ENCODE measurements at regions not wholly inside any gene's neighbourhood (a gene's known extent, or its start where the extent isn't known, plus 50 kb on each side); places are given as distances from the start of the nearest gene placed in this dataset.

DNA sequence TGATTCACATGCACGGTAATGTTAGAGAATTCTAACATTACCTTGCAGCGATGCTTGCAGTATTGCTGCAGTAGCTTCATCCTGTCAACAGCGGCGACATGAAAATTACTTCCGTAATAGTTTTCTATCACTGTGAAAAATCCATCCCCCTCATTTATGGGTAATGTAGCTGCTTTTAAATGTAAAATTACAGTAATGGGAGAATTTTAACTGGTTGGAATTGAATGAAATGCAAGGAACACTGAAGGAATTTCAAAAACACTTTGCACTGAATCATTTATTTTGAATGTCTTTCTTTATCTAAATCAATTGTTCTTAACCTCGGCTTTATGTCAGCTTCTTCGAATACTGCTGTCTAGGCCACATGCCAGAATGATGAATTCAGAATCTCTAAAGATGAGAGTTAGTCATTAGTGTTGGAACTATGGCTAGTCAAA, 102.4 kb upstream of the HIVEP1 start:
- H3K79me1 ChIP-seq (ENCODE audit: low read depth, low read length): no peaks in the 10 kb centered on the region
- H3K4ac ChIP-seq (ENCODE audit: low read length): no peak overlapping the region

DNA sequence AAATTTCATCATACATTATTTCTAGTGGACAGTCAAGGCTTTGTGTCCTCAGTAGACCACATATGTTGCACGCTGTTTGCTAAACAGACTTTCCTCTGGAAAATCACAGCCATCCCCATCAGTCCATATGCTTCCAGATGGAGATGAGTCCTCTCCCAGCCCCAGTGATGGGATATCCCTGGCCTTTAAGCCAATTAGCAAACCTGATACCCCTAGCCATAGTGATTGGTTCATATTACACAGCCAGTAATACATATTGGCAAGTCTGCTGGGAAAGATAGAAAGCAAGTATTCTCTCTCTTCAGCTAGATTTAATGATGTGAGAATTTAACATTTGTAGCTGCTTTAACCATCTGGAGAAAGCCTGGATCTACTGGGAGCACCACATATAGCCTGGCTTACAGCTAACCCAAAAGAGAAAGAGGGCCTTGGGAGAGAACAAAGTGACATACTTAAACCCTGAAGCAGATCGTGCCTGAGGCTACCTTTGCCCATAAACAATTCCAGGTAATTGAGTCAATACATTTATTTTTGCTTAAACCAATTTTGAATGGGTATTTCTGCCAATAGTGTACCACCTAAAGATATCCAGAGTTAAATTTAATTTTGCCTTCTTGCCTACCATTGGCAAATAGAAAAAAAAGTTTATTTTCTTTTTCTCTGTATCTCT, 103.5 kb upstream of the HIVEP1 start:
- H2BK12ac ChIP-seq (ENCODE audit: low read length): no peak overlapping the region
- no peak overlapping the region for H3K18ac ChIP-seq (ENCODE audit: low read length)
- H3K4me2 ChIP-seq (ENCODE audit: insufficient read depth, low read length, poor library complexity, severe bottlenecking): no peak overlapping the region
- H2AFZ ChIP-seq (ENCODE audit: low read length): no peak overlapping the region
- H2BK5ac ChIP-seq (ENCODE audit: low read length): no peak overlapping the region
- H4K91ac ChIP-seq (ENCODE audit: low read depth, low read length, poor library complexity): no peak overlapping the region
- no peaks in the 10 kb centered on the region for H3K36me3 ChIP-seq (replicated peaks in 1 of 2; ENCODE audit: control insufficient read depth in 2 of 2, insufficient read depth in 2 of 2, low read length in 2 of 2)
- no peak overlapping the region for H2BK120ac ChIP-seq (ENCODE audit: low read depth, low read length)
- no peaks in the 10 kb centered on the region for H3K4me1 ChIP-seq (ENCODE audit: control insufficient read depth in 2 of 2, insufficient read depth in 1 of 2, low read depth in 1 of 2, low read length in 2 of 2)
- H2AK5ac ChIP-seq (ENCODE audit: low read depth, low read length): no peak overlapping the region
- DNase-seq (ENCODE audit: low spot score): no peak
- no CpG with 5 or more reads among the region's 2 CpGs for WGBS, 2 donors (ENCODE audit: extremely low coverage in 2 of 2, insufficient read length in 2 of 2, insufficient replicate concordance in 1 of 2)
- H3K27ac ChIP-seq (replicated peaks; ENCODE audit: low read length): no peak overlapping the region
- H3K4ac ChIP-seq (ENCODE audit: low read length): no peak overlapping the region
- no peak overlapping the region for H3K9ac ChIP-seq (ENCODE audit: low read depth, low read length, poor library complexity)
- H2BK15ac ChIP-seq (ENCODE audit: low read length): no peak overlapping the region
- no peak overlapping the region for H3K4me3 ChIP-seq (ENCODE audit: low read length in 2 of 2)
- H3K27me3 ChIP-seq (ENCODE audit: control insufficient read depth in 3 of 3, insufficient read depth in 3 of 3, low read depth in 1 of 3, low read length in 3 of 3): no peaks in the 10 kb centered on the region
- no peak overlapping the region for H3K14ac ChIP-seq (ENCODE audit: low read length)
- H3K9me3 ChIP-seq (replicated peaks in 1 of 2; ENCODE audit: control insufficient read depth in 2 of 2, insufficient read depth in 1 of 2, low read depth in 1 of 2, low read length in 2 of 2): peaks cover 3% of the 10 kb centered on the region in 2 donors
- H3K79me1 ChIP-seq (ENCODE audit: low read depth, low read length): no peaks in the 10 kb centered on the region
- H3K23ac ChIP-seq (ENCODE audit: low read depth, low read length, poor library complexity): no peak overlapping the region
- no peak overlapping the region for H4K8ac ChIP-seq (ENCODE audit: low read depth, low read length)

More for the DNA sequence above, 102.4 kb upstream of the HIVEP1 start:
- no peak overlapping the region for H2AK5ac ChIP-seq (ENCODE audit: low read depth, low read length)
- no peak overlapping the region for H2BK5ac ChIP-seq (ENCODE audit: low read length)
- H3K18ac ChIP-seq (ENCODE audit: low read length): no peak overlapping the region
- no peak overlapping the region for H3K9ac ChIP-seq (ENCODE audit: low read depth, low read length, poor library complexity)
- H3K23ac ChIP-seq (ENCODE audit: low read depth, low read length, poor library complexity): no peak overlapping the region
- H3K4me3 ChIP-seq (ENCODE audit: low read length in 2 of 2): no peak overlapping the region
- no peak overlapping the region for H2BK120ac ChIP-seq (ENCODE audit: low read depth, low read length)
- H3K4me1 ChIP-seq (ENCODE audit: control insufficient read depth in 2 of 2, insufficient read depth in 1 of 2, low read depth in 1 of 2, low read length in 2 of 2): no peaks in the 10 kb centered on the region
- H2BK15ac ChIP-seq (ENCODE audit: low read length): no peak overlapping the region
- H3K4me2 ChIP-seq (ENCODE audit: insufficient read depth, low read length, poor library complexity, severe bottlenecking): no peak overlapping the region
- DNase-seq (ENCODE audit: low spot score): no peak
- H4K91ac ChIP-seq (ENCODE audit: low read depth, low read length, poor library complexity): no peak overlapping the region
- H3K9me3 ChIP-seq (replicated peaks in 1 of 2; ENCODE audit: control insufficient read depth in 2 of 2, insufficient read depth in 1 of 2, low read depth in 1 of 2, low read length in 2 of 2): peaks cover 3 to 4% of the 10 kb centered on the region in 2 donors
- no peak overlapping the region for H3K27ac ChIP-seq (replicated peaks; ENCODE audit: low read length)
- H2BK12ac ChIP-seq (ENCODE audit: low read length): no peak overlapping the region
- no peaks in the 10 kb centered on the region for H3K36me3 ChIP-seq (replicated peaks in 1 of 2; ENCODE audit: control insufficient read depth in 2 of 2, insufficient read depth in 2 of 2, low read length in 2 of 2)
- H3K27me3 ChIP-seq (ENCODE audit: control insufficient read depth in 3 of 3, insufficient read depth in 3 of 3, low read depth in 1 of 3, low read length in 3 of 3): no peaks in the 10 kb centered on the region
- WGBS, 2 donors (ENCODE audit: extremely low coverage in 2 of 2, insufficient read length in 2 of 2, insufficient replicate concordance in 1 of 2): no CpG with 5 or more reads among the region's 7 CpGs
- H2AFZ ChIP-seq (ENCODE audit: low read length): no peak overlapping the region
- H3K14ac ChIP-seq (ENCODE audit: low read length): no peak overlapping the region
- H4K8ac ChIP-seq (ENCODE audit: low read depth, low read length): no peak overlapping the region

DNA sequence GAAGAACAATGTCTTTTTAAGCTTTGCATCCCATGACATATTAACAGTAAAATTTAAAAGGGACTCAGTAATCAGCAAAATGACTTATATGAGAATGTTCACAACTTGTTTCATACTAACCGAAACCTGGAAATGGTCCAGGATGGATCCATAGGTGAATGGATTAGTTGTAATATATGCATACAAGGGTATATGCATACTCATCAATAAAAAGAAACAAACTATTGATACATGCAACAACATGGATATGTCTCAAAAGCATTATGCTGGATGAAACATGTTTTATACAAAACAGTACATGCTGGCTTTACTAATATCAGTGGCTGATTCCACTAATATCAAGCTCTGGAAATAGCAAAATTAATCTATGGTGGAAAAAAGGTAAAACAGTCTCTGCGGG, 108.5 kb upstream of the HIVEP1 start:
- Histone ChIP-seq H4K91ac (ENCODE audit: low read depth, low read length, poor library complexity) (no peak overlapping the region), H2BK120ac (ENCODE audit: low read depth, low read length) (no peak overlapping the region), H3K4me1 (ENCODE audit: control insufficient read depth in 2 of 2, insufficient read depth in 1 of 2, low read depth in 1 of 2, low read length in 2 of 2) (peaks cover 0 to 1% of the 10 kb centered on the region in 2 donors), H3K14ac (ENCODE audit: low read length) (no peak overlapping the region), H3K9me3 (replicated peaks in 1 of 2; ENCODE audit: control insufficient read depth in 2 of 2, insufficient read depth in 1 of 2, low read depth in 1 of 2, low read length in 2 of 2) (no peaks in the 10 kb centered on the region), H3K36me3 (replicated peaks in 1 of 2; ENCODE audit: control insufficient read depth in 2 of 2, insufficient read depth in 2 of 2, low read length in 2 of 2) (no peaks in the 10 kb centered on the region), H2BK15ac (ENCODE audit: low read length) (no peak overlapping the region), H4K8ac (ENCODE audit: low read depth, low read length) (no peak overlapping the region), H2AFZ (ENCODE audit: low read length) (no peak overlapping the region), H2BK5ac (ENCODE audit: low read length) (no peak overlapping the region), H3K18ac (ENCODE audit: low read length) (no peak overlapping the region), H2AK5ac (ENCODE audit: low read depth, low read length) (no peak overlapping the region), H3K27ac (replicated peaks; ENCODE audit: low read length) (no peak overlapping the region), H3K4ac (ENCODE audit: low read length) (no peak overlapping the region), H2BK12ac (ENCODE audit: low read length) (no peak overlapping the region), H3K27me3 (ENCODE audit: control insufficient read depth in 3 of 3, insufficient read depth in 3 of 3, low read depth in 1 of 3, low read length in 3 of 3) (no peaks in the 10 kb centered on the region), H3K4me3 (ENCODE audit: low read length in 2 of 2) (no peak overlapping the region), H3K4me2 (ENCODE audit: insufficient read depth, low read length, poor library complexity, severe bottlenecking) (no peak overlapping the region), H3K79me1 (ENCODE audit: low read depth, low read length) (no peaks in the 10 kb centered on the region), H3K9ac (ENCODE audit: low read depth, low read length, poor library complexity) (no peak overlapping the region), H3K23ac (ENCODE audit: low read depth, low read length, poor library complexity) (no peak overlapping the region)
- DNase-seq (ENCODE audit: low spot score): no peak
- no CpG with 5 or more reads among the region's 2 CpGs for WGBS, 2 donors (ENCODE audit: extremely low coverage in 2 of 2, insufficient read length in 2 of 2, insufficient replicate concordance in 1 of 2)

DNA sequence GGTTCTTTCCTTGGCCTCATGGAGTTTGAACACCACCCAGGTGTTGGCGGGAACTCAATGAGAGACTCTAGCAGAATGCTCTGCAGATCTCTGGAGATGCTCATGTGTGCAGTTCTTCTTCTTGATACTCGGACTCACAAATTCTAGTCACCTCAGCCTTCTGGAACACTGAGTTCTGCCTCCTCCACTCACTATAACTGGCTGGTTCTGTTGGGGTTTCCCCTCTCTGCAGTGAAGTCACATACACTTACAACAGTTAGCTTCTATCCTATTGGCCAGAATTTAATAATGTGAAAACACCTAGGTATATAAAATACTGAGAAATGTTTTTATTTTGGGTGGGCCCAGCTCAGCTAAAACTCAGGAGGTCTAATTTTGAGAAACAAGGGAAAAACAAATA, 109.6 kb upstream of the HIVEP1 start:
- no peak overlapping the region for H3K14ac ChIP-seq (ENCODE audit: low read length)
- no peak overlapping the region for H2BK15ac ChIP-seq (ENCODE audit: low read length)
- H3K18ac ChIP-seq (ENCODE audit: low read length): no peak overlapping the region
- peaks cover 0 to 1% of the 10 kb centered on the region in 2 donors for H3K4me1 ChIP-seq (ENCODE audit: control insufficient read depth in 2 of 2, insufficient read depth in 1 of 2, low read depth in 1 of 2, low read length in 2 of 2)
- no peak overlapping the region for H2BK12ac ChIP-seq (ENCODE audit: low read length)
- no peak overlapping the region for H3K4me2 ChIP-seq (ENCODE audit: insufficient read depth, low read length, poor library complexity, severe bottlenecking)
- H3K36me3 ChIP-seq (replicated peaks in 1 of 2; ENCODE audit: control insufficient read depth in 2 of 2, insufficient read depth in 2 of 2, low read length in 2 of 2): no peaks in the 10 kb centered on the region
- DNase-seq (ENCODE audit: low spot score): no peak
- H2BK5ac ChIP-seq (ENCODE audit: low read length): no peak overlapping the region
- H3K79me1 ChIP-seq (ENCODE audit: low read depth, low read length): no peaks in the 10 kb centered on the region
- no peak overlapping the region for H3K23ac ChIP-seq (ENCODE audit: low read depth, low read length, poor library complexity)
- no peak overlapping the region for H3K9ac ChIP-seq (ENCODE audit: low read depth, low read length, poor library complexity)
- no peak overlapping the region for H3K4me3 ChIP-seq (ENCODE audit: low read length in 2 of 2)
- no CpG with 5 or more reads among the region's 2 CpGs for WGBS, 2 donors (ENCODE audit: extremely low coverage in 2 of 2, insufficient read length in 2 of 2, insufficient replicate concordance in 1 of 2)
- H3K27me3 ChIP-seq (ENCODE audit: control insufficient read depth in 3 of 3, insufficient read depth in 3 of 3, low read depth in 1 of 3, low read length in 3 of 3): no peaks in the 10 kb centered on the region
- H2AFZ ChIP-seq (ENCODE audit: low read length): no peak overlapping the region
- no peak overlapping the region for H3K4ac ChIP-seq (ENCODE audit: low read length)
- H4K91ac ChIP-seq (ENCODE audit: low read depth, low read length, poor library complexity): no peak overlapping the region
- H4K8ac ChIP-seq (ENCODE audit: low read depth, low read length): no peak overlapping the region
- no peak overlapping the region for H2AK5ac ChIP-seq (ENCODE audit: low read depth, low read length)
- H3K27ac ChIP-seq (replicated peaks; ENCODE audit: low read length): no peak overlapping the region
- H2BK120ac ChIP-seq (ENCODE audit: low read depth, low read length): no peak overlapping the region
- no peaks in the 10 kb centered on the region for H3K9me3 ChIP-seq (replicated peaks in 1 of 2; ENCODE audit: control insufficient read depth in 2 of 2, insufficient read depth in 1 of 2, low read depth in 1 of 2, low read length in 2 of 2)
